ENCODE measurements at regions not wholly inside any gene's neighbourhood (a gene's known extent, or its start where the extent isn't known, plus 50 kb on each side); places are given as distances from the start of the nearest gene placed in this dataset.

DNA sequence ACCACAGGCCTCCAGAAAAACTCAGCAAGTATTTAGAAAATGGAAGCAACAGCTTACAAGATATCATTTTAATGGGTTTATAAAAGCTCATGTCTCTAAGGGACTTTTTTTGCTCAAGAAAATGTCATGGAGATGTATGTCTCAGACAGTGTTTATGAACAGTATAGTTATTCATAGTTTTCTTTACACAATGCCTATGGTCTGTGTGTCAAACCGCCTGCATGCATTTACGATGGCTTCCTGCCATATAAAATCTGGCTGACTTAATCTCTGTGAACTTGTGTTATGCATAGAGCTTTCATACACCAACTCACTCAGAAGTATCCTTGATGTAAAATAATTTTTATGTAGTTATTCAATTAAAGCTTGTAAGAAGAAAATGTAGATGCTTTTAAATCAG lies 1314.2 kb upstream of the LRRTM3 start:
- TF ChIP-seq EZH2phosphoT487 (IDR thresholded peaks at IDR 0.05; ENCODE audit: low read depth) = no peak
- TF ChIP-seq, protein P1, sequence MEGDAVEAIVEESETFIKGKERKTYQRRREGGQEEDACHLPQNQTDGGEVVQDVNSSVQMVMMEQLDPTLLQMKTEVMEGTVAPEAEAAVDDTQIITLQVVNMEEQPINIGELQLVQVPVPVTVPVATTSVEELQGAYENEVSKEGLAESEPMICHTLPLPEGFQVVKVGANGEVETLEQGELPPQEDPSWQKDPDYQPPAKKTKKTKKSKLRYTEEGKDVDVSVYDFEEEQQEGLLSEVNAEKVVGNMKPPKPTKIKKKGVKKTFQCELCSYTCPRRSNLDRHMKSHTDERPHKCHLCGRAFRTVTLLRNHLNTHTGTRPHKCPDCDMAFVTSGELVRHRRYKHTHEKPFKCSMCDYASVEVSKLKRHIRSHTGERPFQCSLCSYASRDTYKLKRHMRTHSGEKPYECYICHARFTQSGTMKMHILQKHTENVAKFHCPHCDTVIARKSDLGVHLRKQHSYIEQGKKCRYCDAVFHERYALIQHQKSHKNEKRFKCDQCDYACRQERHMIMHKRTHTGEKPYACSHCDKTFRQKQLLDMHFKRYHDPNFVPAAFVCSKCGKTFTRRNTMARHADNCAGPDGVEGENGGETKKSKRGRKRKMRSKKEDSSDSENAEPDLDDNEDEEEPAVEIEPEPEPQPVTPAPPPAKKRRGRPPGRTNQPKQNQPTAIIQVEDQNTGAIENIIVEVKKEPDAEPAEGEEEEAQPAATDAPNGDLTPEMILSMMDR (IDR thresholded peaks at IDR 0.05; ENCODE audit: low read depth, low read length) = no peak
- Histone ChIP-seq H3K27ac (ENCODE audit: low read length) (no peak overlapping the region), H3K4me2 (ENCODE audit: low read length) (no peak overlapping the region), H4K20me1 (ENCODE audit: insufficient read depth, low read length) (no peaks in the 10 kb centered on the region), H3K9ac (ENCODE audit: low read length) (no peak overlapping the region), H3K4me1 (ENCODE audit: low read length) (no peaks in the 10 kb centered on the region), H2AFZ (ENCODE audit: low read depth, low read length) (no peak overlapping the region), H3K4me3 (ENCODE audit: low read length) (no peak overlapping the region), H3K79me2 (ENCODE audit: low read length) (no peaks in the 10 kb centered on the region), H3K36me3 (replicated peaks; ENCODE audit: low read depth, low read length) (no peaks in the 10 kb centered on the region), H3K9me3 (ENCODE audit: insufficient read depth, low read length) (no peaks in the 10 kb centered on the region), H3K27me3 (ENCODE audit: low read depth, low read length) (no peaks in the 10 kb centered on the region)

DNA sequence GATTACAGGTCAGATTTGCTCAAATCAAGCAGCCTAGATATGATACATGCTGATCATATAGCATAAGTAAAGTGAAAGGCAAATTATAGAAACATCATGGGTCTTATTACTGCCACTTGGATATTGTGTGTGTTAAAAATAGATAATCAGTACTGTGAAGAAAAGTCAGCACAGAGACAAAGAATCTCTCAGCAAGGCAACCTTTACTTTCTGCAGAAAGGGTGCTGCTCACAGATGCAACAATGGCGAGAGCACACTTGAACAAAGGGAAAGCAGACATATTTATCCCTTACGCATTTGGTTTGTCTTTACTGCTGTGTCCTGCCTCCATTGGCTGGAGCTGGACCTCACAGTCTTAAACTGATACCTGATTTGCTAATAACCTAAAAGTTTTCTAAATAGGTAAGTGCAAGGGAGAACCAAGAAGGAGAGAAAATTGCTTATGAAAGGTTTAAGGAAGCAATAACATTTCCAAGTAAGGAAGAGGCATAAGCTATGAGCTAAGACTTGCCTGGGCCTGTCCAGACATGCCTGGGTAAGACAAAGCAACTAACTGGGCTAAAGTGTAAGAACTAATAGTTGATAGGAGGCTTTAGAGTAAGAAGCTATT lies 1310.8 kb upstream of the LRRTM3 start:
- Histone ChIP-seq H3K4me1 (ENCODE audit: low read length) (no peaks in the 10 kb centered on the region), H3K9ac (ENCODE audit: low read length) (no peak overlapping the region), H3K27ac (ENCODE audit: low read length) (no peak overlapping the region), H2AFZ (ENCODE audit: low read depth, low read length) (no peak overlapping the region), H4K20me1 (ENCODE audit: insufficient read depth, low read length) (no peaks in the 10 kb centered on the region), H3K36me3 (replicated peaks; ENCODE audit: low read depth, low read length) (no peaks in the 10 kb centered on the region), H3K4me3 (ENCODE audit: low read length) (no peak overlapping the region), H3K4me2 (ENCODE audit: low read length) (no peak overlapping the region), H3K9me3 (ENCODE audit: insufficient read depth, low read length) (no peaks in the 10 kb centered on the region), H3K79me2 (ENCODE audit: low read length) (no peaks in the 10 kb centered on the region), H3K27me3 (ENCODE audit: low read depth, low read length) (no peaks in the 10 kb centered on the region)
- TF ChIP-seq, protein P1 (IDR thresholded peaks at IDR 0.05; ENCODE audit: low read depth, low read length) = no peak
- TF ChIP-seq EZH2phosphoT487 (IDR thresholded peaks at IDR 0.05; ENCODE audit: low read depth) = no peak

DNA sequence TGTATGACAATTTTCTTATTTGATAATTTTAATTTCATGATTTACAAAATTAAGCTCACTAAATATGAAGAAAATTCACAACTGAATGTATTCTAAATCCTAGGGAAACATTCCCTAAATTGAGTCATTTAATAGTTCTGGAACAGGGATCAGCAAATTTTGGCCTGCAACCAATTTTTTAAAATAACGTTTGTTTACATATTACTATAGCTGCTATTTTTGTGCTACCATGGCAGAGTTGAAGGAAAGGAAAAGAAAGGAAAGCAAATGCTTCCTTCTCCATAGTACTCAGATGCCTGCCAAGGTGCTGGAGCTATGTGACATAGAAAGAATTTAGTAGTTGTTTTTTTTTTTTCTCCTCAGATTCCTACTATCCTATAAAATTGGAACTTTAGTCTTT lies 1307.7 kb upstream of the LRRTM3 start:
- Histone ChIP-seq H3K4me1 (ENCODE audit: low read length) (no peaks in the 10 kb centered on the region), H3K4me2 (ENCODE audit: low read length) (no peak overlapping the region), H3K9me3 (ENCODE audit: insufficient read depth, low read length) (no peaks in the 10 kb centered on the region), H3K27ac (ENCODE audit: low read length) (no peak overlapping the region), H2AFZ (ENCODE audit: low read depth, low read length) (no peak overlapping the region), H3K79me2 (ENCODE audit: low read length) (no peaks in the 10 kb centered on the region), H3K27me3 (ENCODE audit: low read depth, low read length) (no peaks in the 10 kb centered on the region), H3K4me3 (ENCODE audit: low read length) (no peak overlapping the region), H3K36me3 (replicated peaks; ENCODE audit: low read depth, low read length) (no peaks in the 10 kb centered on the region), H4K20me1 (ENCODE audit: insufficient read depth, low read length) (no peaks in the 10 kb centered on the region), H3K9ac (ENCODE audit: low read length) (no peak overlapping the region)
- TF ChIP-seq EZH2phosphoT487 (IDR thresholded peaks at IDR 0.05; ENCODE audit: low read depth) = no peak
- TF ChIP-seq, protein P1 (IDR thresholded peaks at IDR 0.05; ENCODE audit: low read depth, low read length) = no peak

DNA sequence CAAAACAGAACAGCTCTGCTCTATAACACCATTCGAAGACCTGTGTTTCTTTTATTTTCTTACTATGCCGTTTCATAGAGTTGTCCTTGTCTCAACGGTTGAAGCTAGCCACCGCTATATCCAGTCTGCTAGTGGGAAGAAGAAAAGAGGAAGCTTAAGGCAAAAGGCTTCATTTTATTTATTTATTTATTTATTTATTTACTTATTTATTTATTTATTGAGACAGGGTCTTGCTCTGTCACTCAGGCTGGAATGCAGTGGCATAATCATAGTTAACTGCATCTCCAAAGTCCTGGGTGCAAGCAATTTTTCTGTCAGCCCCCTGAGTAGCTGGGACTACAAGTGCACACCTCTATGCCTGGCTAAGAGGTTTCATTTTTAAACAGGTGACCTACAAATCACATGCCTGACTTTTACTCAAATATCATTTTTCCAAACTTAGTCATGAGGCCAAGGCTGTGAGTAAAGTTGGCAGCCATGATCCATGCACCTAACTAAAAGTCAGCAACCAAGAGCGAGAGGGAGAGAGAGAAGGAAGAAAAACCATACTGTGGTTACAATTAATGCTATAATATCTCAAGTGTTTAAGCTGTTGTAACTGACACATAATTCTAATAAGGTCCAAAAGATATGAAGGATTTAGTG lies 1305.3 kb upstream of the LRRTM3 start:
- TF ChIP-seq, protein P1 (IDR thresholded peaks at IDR 0.05; ENCODE audit: low read depth, low read length) = no peak
- TF ChIP-seq EZH2phosphoT487 (IDR thresholded peaks at IDR 0.05; ENCODE audit: low read depth) = no peak
- H3K36me3 ChIP-seq (replicated peaks; ENCODE audit: low read depth, low read length) = no peaks in the 10 kb centered on the region
- no peak overlapping the region for H3K4me3 ChIP-seq (ENCODE audit: low read length)
- H3K4me1 ChIP-seq (ENCODE audit: low read length) = no peaks in the 10 kb centered on the region
- no peaks in the 10 kb centered on the region for H3K27me3 ChIP-seq (ENCODE audit: low read depth, low read length)
- H3K4me2 ChIP-seq (ENCODE audit: low read length) = no peak overlapping the region
- H3K79me2 ChIP-seq (ENCODE audit: low read length) = no peaks in the 10 kb centered on the region
- H2AFZ ChIP-seq (ENCODE audit: low read depth, low read length) = no peak overlapping the region
- no peak overlapping the region for H3K9ac ChIP-seq (ENCODE audit: low read length)
- no peaks in the 10 kb centered on the region for H3K9me3 ChIP-seq (ENCODE audit: insufficient read depth, low read length)
- no peaks in the 10 kb centered on the region for H4K20me1 ChIP-seq (ENCODE audit: insufficient read depth, low read length)
- H3K27ac ChIP-seq (ENCODE audit: low read length) = no peak overlapping the region
